PFSK-1 (cell line): ENCODE measurements at regions not wholly inside any gene's neighbourhood (a gene's known extent, or its start where the extent isn't known, plus 50 kb on each side); places are given as distances from the start of the nearest gene placed in this dataset.

Experiments used
- POLR2AphosphoS5 ChIP-seq: IDR thresholded peaks from 2 replicates; pipeline ENCODE4 v1.6.1; 2012; ENCODE audit warnings: low read depth, mild to moderate bottlenecking, control low read depth, low read length, moderate library complexity
- TAF1 ChIP-seq: IDR thresholded peaks from 2 replicates; pipeline ENCODE4 v1.6.1; 2012; ENCODE audit warnings: low read length, control low read depth, borderline replicate concordance; ENCODE audit not compliant: insufficient read depth

GRCh38 chr1:221630236-221630635 lies 111.7 kb downstream of the DUSP10 start:
- TF ChIP-seq POLR2AphosphoS5 (no peak), TAF1 (no peak)
